ENCODE measurements at regions not wholly inside any gene's neighbourhood (a gene's known extent, or its start where the extent isn't known, plus 50 kb on each side); places are given as distances from the start of the nearest gene placed in this dataset.

DNA sequence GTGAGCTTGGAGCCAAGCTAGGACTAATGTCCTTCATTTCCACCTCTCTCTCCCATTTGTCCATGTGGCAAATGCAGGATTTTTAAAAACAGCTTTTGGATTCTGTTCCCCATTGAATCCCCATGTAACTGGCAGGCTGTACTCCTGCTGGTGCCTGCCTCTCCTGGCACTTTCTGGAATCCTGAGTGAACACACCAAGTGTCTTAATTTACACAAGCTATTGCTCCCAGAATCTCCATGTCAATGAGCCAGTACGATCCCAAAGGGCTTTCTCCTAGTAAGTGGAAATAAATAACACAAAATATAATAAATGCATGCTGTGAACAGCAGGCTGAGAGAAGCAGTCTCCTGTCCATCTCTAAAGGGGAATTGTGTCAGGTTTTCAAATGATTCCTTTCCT, 88.4 kb upstream of the WWC1 start:
- Mint-ChIP-seq H3K27ac (no peak overlapping the region), H3K36me3 (ENCODE audit: low read depth) (no peaks in the 10 kb centered on the region), H3K4me3 (no peak overlapping the region), H3K4me1 (peaks cover 6% of the 10 kb centered on the region), H3K27me3 (ENCODE audit: insufficient read depth) (no peaks in the 10 kb centered on the region), H3K9me3 (no peaks in the 10 kb centered on the region)
- Histone ChIP-seq H3K27ac (ENCODE audit: low read depth, low read length) (peak overlapping the region; percentile 27), H3K4me3 (ENCODE audit: low read length) (no peak overlapping the region), H3K27me3 (ENCODE audit: control insufficient read depth, insufficient read depth, low read length, poor library complexity, severe bottlenecking) (no peaks in the 10 kb centered on the region), H3K4me1 (ENCODE audit: control insufficient read depth, insufficient read depth, low read length) (no peaks in the 10 kb centered on the region), H3K9ac (ENCODE audit: extremely low read depth, low read length, poor library complexity, severe bottlenecking) (no peak overlapping the region), H3K36me3 (ENCODE audit: control insufficient read depth, insufficient read depth, low read length) (peaks cover 11% of the 10 kb centered on the region), H3K9me3 (ENCODE audit: control insufficient read depth, low read length) (no peaks in the 10 kb centered on the region)
- TF ChIP-seq, protein P1, sequence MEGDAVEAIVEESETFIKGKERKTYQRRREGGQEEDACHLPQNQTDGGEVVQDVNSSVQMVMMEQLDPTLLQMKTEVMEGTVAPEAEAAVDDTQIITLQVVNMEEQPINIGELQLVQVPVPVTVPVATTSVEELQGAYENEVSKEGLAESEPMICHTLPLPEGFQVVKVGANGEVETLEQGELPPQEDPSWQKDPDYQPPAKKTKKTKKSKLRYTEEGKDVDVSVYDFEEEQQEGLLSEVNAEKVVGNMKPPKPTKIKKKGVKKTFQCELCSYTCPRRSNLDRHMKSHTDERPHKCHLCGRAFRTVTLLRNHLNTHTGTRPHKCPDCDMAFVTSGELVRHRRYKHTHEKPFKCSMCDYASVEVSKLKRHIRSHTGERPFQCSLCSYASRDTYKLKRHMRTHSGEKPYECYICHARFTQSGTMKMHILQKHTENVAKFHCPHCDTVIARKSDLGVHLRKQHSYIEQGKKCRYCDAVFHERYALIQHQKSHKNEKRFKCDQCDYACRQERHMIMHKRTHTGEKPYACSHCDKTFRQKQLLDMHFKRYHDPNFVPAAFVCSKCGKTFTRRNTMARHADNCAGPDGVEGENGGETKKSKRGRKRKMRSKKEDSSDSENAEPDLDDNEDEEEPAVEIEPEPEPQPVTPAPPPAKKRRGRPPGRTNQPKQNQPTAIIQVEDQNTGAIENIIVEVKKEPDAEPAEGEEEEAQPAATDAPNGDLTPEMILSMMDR (conservative IDR thresholded peaks at IDR 0.05) = no peak
- DNase-seq = no peak
- WGBS, 2 experiments (ENCODE audit: insufficient coverage in 1 of 2, insufficient read length in 1 of 2) = no CpG with 5 or more reads among the region's 1 CpG

DNA sequence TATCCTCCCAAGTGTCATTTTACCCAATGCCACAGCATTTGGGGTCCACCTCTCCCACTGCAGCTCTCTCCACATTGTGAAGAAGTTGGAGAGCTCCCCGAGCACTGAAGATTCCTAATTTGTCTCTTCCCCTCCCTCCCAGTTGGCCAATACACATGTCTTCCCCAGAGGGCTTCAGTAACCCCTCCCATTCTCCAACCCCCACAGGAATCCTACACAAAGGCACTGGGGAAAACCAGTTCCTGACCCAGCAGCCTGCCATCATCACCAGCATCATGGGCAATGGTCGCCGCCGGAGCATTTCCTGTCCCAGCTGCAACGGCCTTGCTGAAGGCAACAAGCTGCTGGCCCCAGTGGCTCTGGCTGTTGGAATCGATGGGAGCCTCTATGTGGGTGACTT, 87.3 kb upstream of the WWC1 start:
- Histone ChIP-seq H3K9ac (ENCODE audit: extremely low read depth, low read length, poor library complexity, severe bottlenecking) (no peak overlapping the region), H3K9me3 (ENCODE audit: control insufficient read depth, low read length) (no peaks in the 10 kb centered on the region), H3K4me3 (ENCODE audit: low read length) (no peak overlapping the region), H3K4me1 (ENCODE audit: control insufficient read depth, insufficient read depth, low read length) (no peaks in the 10 kb centered on the region), H3K27me3 (ENCODE audit: control insufficient read depth, insufficient read depth, low read length, poor library complexity, severe bottlenecking) (no peaks in the 10 kb centered on the region), H3K27ac (ENCODE audit: low read depth, low read length) (no peak overlapping the region), H3K36me3 (ENCODE audit: control insufficient read depth, insufficient read depth, low read length) (peaks cover 7% of the 10 kb centered on the region)
- peaks cover 8% of the 10 kb centered on the region for H3K4me1 Mint-ChIP-seq
- no peak overlapping the region for H3K27ac Mint-ChIP-seq
- TF ChIP-seq, protein P1 (conservative IDR thresholded peaks at IDR 0.05) = no peak
- no peaks in the 10 kb centered on the region for H3K9me3 Mint-ChIP-seq
- H3K4me3 Mint-ChIP-seq = no peak overlapping the region
- peak; percentile 64 for DNase-seq
- no peaks in the 10 kb centered on the region for H3K36me3 Mint-ChIP-seq (ENCODE audit: low read depth)
- no peaks in the 10 kb centered on the region for H3K27me3 Mint-ChIP-seq (ENCODE audit: insufficient read depth)
- WGBS, 2 experiments (ENCODE audit: insufficient coverage in 1 of 2, insufficient read length in 1 of 2) = 90 to 92% methylated on average over 4 to 6 of the region's 6 CpGs

DNA sequence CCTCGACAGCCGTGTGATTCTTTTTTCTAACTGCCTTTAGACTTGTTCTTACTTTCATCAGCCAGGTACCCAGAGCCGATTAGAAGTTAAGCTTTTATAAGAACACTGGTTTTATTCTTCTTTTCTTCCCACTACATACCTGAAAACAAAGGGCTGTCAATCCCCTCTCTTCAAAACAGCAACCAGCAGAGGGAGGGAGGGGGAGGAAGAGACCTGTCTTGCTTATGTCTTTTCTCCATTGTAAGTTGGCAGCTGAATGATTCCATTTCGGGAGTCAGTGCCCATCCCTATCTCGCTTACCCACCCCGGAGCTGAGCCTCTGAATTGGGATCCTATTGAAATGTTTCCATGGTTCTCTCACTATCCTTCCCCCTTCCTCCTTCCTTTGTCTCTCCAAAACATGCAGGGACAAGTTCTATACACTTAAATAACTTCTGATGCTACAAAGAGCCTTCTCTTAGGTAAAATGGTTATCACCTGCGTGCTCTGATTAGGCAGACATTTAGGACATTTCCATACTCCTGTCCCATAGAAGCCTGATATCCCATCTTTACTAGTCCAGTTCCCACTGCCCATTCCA, 83.9 kb upstream of the WWC1 start:
- H3K27me3 Mint-ChIP-seq (ENCODE audit: insufficient read depth) = no peaks in the 10 kb centered on the region
- TF ChIP-seq, protein P1 (conservative IDR thresholded peaks at IDR 0.05) = no peak
- no peaks in the 10 kb centered on the region for H3K9me3 ChIP-seq (ENCODE audit: control insufficient read depth, low read length)
- no peaks in the 10 kb centered on the region for H3K4me1 ChIP-seq (ENCODE audit: control insufficient read depth, insufficient read depth, low read length)
- H3K4me1 Mint-ChIP-seq = peaks cover 10% of the 10 kb centered on the region
- no peak overlapping the region for H3K27ac Mint-ChIP-seq
- no peaks in the 10 kb centered on the region for H3K9me3 Mint-ChIP-seq
- H3K36me3 ChIP-seq (ENCODE audit: control insufficient read depth, insufficient read depth, low read length) = no peaks in the 10 kb centered on the region
- no peak overlapping the region for H3K27ac ChIP-seq (ENCODE audit: low read depth, low read length)
- no peaks in the 10 kb centered on the region for H3K27me3 ChIP-seq (ENCODE audit: control insufficient read depth, insufficient read depth, low read length, poor library complexity, severe bottlenecking)
- DNase-seq = peak; percentile 50
- H3K9ac ChIP-seq (ENCODE audit: extremely low read depth, low read length, poor library complexity, severe bottlenecking) = no peak overlapping the region
- no peak overlapping the region for H3K4me3 ChIP-seq (ENCODE audit: low read length)
- H3K4me3 Mint-ChIP-seq = no peak overlapping the region
- WGBS, 2 experiments (ENCODE audit: insufficient coverage in 1 of 2, insufficient read length in 1 of 2) = 81 to 94% methylated on average over 6 to 7 of the region's 7 CpGs
- no peaks in the 10 kb centered on the region for H3K36me3 Mint-ChIP-seq (ENCODE audit: low read depth)

Data from endodermal cell (in vitro differentiated cells).